ENCODE measurements at regions not wholly inside any gene's neighbourhood (a gene's known extent, or its start where the extent isn't known, plus 50 kb on each side); places are given as distances from the start of the nearest gene placed in this dataset.

DNA sequence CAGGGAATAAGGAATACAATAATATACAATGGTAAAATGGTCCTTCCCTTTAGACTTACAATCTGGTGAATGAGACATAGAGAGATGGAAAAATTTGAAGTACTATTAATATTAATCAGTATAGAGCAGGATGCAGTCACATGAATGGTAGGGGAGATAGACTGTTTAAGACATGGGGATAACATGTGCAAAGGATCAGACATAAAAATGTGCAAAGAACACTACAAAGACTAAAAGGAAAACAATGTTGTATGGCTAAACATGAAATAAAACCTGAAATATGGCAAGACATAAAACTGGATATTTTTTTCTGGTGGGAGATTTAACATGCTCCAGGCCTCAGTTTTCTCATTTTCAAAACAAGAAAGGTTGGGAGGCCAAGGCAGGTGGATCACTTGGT, 182.4 kb upstream of the DPT start:
- TF ChIP-seq, protein P1, sequence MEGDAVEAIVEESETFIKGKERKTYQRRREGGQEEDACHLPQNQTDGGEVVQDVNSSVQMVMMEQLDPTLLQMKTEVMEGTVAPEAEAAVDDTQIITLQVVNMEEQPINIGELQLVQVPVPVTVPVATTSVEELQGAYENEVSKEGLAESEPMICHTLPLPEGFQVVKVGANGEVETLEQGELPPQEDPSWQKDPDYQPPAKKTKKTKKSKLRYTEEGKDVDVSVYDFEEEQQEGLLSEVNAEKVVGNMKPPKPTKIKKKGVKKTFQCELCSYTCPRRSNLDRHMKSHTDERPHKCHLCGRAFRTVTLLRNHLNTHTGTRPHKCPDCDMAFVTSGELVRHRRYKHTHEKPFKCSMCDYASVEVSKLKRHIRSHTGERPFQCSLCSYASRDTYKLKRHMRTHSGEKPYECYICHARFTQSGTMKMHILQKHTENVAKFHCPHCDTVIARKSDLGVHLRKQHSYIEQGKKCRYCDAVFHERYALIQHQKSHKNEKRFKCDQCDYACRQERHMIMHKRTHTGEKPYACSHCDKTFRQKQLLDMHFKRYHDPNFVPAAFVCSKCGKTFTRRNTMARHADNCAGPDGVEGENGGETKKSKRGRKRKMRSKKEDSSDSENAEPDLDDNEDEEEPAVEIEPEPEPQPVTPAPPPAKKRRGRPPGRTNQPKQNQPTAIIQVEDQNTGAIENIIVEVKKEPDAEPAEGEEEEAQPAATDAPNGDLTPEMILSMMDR (IDR thresholded peaks at IDR 0.05) = no peak
- no peak for TF ChIP-seq POLR2A (IDR thresholded peaks at IDR 0.05)

Data from right lobe of liver (tissue), 4 donors.